GM19328 (cell line): ENCODE measurements at regions not wholly inside any gene's neighbourhood (a gene's known extent, or its start where the extent isn't known, plus 50 kb on each side); places are given as distances from the start of the nearest gene placed in this dataset.

Experiments used
- ATAC-seq: cut with Tn5 transposase; IDR thresholded peaks from one replicate; pipeline ENCODE4 v1.9.1; 2021; ENCODE audit warnings: mild to moderate bottlenecking, moderate library complexity; ENCODE audit not compliant: unreplicated experiment

GRCh38 chr11:21817696-21818095, 375.2 kb upstream of the ANO5 start:
- no peak for ATAC-seq

GRCh38 chr11:21820176-21820575, 372.7 kb upstream of the ANO5 start:
- ATAC-seq, result no peak

DNA sequence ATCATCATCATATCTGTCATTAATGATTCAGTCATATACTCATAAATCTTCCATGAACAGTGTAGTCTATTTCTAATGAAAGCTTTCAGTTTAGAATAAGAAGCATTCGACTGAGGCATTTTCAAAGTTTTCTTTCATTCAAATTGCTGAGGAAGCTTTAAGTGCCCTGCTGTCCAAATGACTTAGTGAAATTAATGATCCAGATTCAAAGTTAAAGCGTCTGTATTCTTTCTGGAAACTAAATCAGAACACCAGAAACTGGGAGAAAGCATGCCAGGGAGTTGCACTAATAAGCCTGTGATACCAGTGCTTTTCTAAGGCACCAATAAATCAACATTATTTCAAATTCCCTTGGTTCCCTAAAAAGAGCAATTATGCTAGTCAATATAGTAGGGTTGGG, 367.8 kb upstream of the ANO5 start:
- no peak for ATAC-seq

DNA sequence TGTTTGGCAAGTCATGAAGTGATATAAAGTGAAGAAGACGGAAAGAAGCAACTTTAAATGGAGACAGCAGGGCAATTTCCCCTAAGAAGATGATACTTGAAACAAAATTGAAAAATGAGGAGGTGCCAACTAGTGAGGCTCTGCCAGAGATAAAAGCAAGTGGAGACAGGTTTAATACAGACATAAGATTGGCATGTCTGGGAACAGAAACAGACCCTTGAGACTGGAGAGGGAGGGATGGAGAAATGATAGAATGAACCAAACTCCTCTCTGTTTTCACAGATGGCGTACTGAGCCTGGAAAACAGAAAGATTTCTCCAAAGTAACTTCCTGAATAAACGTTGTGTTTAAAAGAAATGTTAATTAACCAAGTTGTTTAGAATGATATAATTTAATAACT, 354.5 kb upstream of the ANO5 start:
- ATAC-seq, result no peak

GRCh38 chr11:21839796-21840195, 353.1 kb upstream of the ANO5 start:
- ATAC-seq, result no peak

- ATAC-seq, result no peak
These were observed 331.6 kb upstream of the ANO5 start for GRCh38 chr11:21861314-21861713.

GRCh38 chr11:21865541-21865940, 327.3 kb upstream of the ANO5 start:
- no peak for ATAC-seq

DNA sequence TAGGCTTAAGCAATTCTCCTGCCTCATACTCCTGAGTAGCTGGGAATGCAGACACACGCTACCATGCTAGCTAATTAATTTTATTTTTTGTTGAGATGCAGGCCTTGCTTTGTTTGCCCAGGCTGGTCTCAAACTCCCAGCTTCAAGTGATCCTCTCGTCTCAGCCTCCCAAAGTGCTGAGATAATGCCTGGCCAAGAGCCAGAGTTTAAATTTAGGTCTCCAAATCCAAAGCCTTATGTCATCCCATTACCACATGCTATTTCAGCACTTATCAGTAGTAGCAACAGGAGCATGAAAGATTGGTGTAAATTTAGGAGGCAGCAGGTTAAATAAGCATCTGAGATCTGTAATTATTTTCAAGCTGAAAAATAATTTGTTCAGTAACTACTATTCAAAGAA, 326.1 kb upstream of the ANO5 start:
- no peak for ATAC-seq

DNA sequence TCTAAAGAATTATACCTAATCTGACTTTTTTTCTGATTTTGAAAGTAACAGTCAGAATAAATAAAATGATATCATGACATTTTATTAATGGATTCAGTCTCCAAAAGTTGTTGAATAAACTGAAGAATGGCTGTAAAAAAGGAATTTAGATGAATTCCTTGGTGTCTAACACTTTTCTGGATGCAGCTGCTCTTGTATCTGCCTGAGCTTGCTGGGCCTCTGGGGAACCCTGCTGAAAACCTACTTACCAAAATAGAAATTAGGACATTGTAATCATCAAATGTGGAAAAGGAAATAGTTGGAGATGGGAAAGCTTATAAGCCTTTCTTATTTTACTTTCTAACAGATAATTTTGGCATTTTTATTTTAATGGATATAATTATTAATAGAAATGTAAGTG, 315.7 kb upstream of the ANO5 start:
- no peak for ATAC-seq

GRCh38 chr11:21883354-21883753, 309.5 kb upstream of the ANO5 start:
- no peak for ATAC-seq

DNA sequence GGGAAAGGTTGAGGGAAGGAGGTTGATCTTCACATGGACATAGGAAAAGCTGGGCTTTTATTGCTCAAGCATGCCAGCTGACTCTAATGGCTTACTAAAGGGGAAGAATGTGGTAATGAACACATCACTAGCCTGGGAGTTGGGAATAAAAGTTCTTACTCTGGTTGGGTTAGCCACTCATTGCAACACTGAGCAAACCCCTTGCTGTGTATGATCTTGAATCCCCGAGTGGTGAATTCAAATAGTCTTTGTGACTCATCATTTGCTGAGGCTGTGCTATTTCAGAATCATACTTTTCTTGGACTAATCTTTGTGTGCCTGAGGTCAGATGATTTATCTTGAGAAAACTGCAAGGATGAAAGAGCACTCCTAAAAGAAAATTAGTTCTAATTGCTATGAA, 304.1 kb upstream of the ANO5 start:
- ATAC-seq, result no peak

GRCh38 chr11:21892736-21893564, 299.9 kb upstream of the ANO5 start:
- no peak for ATAC-seq

DNA sequence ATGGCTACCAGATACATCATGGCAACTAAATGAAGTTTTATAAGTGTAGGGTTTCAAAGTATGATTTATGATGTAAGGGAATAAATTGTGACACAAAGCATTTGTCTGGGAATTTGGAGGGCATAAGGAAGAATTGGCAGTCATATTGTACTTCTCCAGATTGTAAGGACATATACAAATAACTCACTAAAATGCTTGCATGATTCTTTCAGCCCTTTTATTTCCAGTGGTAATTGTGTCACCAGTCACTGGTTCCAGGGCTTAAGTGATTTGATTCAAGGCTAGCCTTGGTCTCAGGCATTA, 299.4 kb upstream of the ANO5 start:
- no peak for ATAC-seq

DNA sequence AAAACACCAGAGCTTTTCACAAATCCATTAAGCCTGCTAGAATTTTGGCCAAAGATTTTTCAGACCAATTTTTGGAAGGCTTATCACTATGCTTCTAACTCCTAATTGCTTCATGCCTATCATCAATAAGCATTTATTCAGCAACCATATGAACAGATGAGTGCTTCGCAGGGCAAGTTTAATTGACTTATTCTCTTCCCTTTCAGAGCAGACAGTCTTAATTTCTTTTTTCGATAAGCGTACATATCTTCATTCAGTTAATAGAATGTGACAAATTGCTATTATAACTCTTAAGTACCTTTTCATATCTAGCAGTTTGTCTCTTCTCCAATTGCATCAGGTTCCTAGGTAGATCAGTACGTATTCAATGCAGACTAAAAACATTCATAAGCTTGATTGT, 298.4 kb upstream of the ANO5 start:
- no peak for ATAC-seq

DNA sequence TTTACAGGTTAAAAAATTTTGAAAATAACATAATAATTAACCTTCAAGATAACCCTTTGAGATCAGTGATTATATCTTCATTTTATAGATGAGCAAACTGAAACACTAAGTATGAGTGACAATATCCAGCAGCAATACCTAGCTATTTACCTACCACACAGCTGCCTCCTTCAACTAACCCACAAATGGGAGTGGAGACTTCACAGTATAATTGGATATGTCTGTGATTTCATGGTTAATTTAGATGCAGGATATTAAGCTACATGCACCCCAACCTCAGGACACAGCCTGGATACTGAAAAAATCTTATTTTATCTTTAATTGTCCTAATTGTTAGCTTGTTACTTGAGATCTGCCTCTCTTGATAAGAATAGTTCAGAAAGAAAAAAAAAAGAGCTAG, 297.2 kb upstream of the ANO5 start:
- ATAC-seq, result no peak

DNA sequence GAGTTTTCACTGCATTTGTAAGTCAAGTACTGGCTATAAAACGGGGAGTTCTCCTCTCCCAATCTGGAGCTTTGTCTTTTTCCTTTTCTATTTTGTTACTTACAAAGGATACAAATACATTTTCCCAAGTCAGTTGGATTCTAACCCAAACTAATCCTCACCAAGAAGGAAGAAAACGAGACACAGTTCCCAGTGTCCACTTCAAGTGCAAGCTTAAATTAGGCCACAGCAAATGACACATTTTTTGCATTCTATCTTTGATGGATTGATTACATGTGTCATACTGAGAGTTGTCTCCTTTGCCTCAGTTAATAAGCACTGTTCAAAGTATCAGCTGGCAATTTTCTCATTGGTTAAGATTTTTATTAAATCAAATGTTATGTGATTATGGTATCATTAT, 296.7 kb upstream of the ANO5 start:
- no peak for ATAC-seq

- ATAC-seq, result no peak
These were observed 295.9 kb upstream of the ANO5 start for GRCh38 chr11:21896746-21897602.

DNA sequence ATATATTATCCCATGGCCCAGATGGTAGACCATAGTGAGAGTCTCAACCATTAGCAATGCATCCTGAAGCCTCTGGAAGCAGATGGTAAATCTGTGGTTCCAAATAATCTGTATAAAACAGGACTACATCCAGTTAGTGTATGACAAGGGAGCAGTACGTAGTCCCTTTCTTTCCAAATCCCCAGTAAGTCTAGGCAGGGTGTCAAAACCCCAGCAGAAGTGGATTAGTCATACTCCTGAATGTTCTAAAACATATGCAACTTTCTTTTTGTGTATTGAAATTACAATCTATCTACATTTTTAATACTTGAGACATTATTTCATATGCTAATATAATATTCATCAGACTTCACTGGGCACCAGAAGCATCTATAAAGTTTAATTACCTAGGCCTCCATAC, 295.1 kb upstream of the ANO5 start:
- no peak for ATAC-seq

DNA sequence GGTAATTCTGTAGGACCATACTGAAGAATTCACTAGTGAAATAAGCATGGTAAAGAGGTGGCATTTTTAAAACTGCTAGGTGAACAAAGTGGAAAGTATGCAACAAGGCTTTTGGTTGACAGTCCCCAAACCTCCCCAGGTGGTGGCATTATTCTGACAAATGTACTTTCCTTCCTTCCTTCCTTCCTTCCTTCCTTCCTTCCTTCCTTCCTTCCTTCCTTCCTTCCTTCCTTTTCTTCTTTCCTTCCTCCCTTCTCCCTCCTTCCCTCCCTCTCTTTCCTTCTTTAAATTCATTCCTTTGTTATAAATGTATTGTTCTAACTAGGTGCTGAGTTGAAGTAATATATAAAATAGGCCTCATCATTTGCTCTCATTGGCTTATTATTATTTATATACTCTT, 284.7 kb upstream of the ANO5 start:
- no peak for ATAC-seq

DNA sequence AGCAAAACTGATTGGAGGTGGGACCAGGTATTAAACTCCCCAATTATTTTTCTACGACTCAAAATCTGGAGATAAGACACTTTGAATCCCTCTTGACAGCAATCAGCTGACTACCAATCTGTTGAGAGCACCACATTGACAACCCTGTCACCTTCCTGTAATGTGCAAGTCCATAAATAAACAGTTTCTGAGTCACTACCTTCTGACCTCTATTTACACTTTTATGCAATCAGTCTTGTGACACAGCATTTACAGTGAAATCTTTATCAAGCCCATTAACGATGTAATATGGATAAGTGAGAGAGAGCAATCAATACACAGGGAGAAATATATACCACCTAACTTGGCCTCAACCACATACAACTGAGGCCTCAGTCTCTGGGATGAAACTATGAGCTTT, 283.7 kb upstream of the ANO5 start:
- no peak for ATAC-seq

- ATAC-seq, result no peak
These were observed 281.8 kb upstream of the ANO5 start for GRCh38 chr11:21911061-21911460.

DNA sequence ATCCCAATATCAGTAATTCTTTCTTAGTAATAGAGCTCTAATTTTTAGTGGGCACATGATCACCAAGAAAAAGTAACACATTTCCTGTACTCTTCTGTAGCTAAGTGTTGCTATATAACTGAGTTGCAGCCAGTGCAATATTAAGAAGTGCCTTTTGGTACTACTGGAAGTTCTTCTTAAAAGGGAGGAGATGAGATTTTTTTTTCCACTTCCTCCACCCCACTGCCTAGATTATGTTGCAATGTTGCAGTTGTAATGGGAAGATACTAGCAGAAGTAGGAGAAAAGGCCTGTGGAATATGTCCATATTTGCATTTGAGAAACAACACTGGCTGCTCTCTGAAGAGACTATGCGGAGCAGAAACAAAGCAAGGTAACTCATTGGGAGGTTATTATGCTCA, 280.6 kb upstream of the ANO5 start:
- ATAC-seq, result no peak
